Gastrocnemius medialis (tissue), 4 donors: ENCODE measurements at regions not wholly inside any gene's neighbourhood (a gene's known extent, or its start where the extent isn't known, plus 50 kb on each side); places are given as distances from the start of the nearest gene placed in this dataset.

Experiments
- POLR2A ChIP-seq, 2 donors: fragments of 450-650 bp; IDR thresholded peaks; one replicate each; pipeline ENCODE4 v1.6.1; 2017; ENCODE audit warnings: antibody characterized with exemption in 2 of 2, mild to moderate bottlenecking in 2 of 2, moderate library complexity in 2 of 2
- TF ChIP-seq, protein P1 (sequence below), 5 experiments: fragments of 450-650 bp in 3 of 5; fragments of 200-600 bp in 2 of 5; sonication (generic) in 2 of 5; IDR thresholded peaks in 4 of 5; conservative IDR thresholded peaks in 1 of 5; 1 replicate in 4 of 5; 2 replicates in 1 of 5; pipeline ENCODE4 v1.5.1; 2016 to 2019; ENCODE audit warnings: antibody characterized with exemption in 5 of 5, mild to moderate bottlenecking in 3 of 5, moderate library complexity in 3 of 5

GRCh38 chr6:134619789-134620188 lies 301.9 kb upstream of the SGK1 start:
- no peak for TF ChIP-seq POLR2A (IDR thresholded peaks at IDR 0.05)
- TF ChIP-seq, protein P1, sequence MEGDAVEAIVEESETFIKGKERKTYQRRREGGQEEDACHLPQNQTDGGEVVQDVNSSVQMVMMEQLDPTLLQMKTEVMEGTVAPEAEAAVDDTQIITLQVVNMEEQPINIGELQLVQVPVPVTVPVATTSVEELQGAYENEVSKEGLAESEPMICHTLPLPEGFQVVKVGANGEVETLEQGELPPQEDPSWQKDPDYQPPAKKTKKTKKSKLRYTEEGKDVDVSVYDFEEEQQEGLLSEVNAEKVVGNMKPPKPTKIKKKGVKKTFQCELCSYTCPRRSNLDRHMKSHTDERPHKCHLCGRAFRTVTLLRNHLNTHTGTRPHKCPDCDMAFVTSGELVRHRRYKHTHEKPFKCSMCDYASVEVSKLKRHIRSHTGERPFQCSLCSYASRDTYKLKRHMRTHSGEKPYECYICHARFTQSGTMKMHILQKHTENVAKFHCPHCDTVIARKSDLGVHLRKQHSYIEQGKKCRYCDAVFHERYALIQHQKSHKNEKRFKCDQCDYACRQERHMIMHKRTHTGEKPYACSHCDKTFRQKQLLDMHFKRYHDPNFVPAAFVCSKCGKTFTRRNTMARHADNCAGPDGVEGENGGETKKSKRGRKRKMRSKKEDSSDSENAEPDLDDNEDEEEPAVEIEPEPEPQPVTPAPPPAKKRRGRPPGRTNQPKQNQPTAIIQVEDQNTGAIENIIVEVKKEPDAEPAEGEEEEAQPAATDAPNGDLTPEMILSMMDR (IDR thresholded peaks at IDR 0.05 in 4 of 5, conservative IDR thresholded peaks at IDR 0.05 in 1 of 5) = no peak
